NCI-H460 (cell line): ENCODE measurements at regions not wholly inside any gene's neighbourhood (a gene's known extent, or its start where the extent isn't known, plus 50 kb on each side); places are given as distances from the start of the nearest gene placed in this dataset.
"Not testable (repeated sequence)": the region's sequence is repeated elsewhere in the genome, so short reads cannot be mapped to it uniquely, and the experiment has no call there.

Source experiments
- DNase-seq: peaks from one replicate; pipeline ENCODE4 v3.0.0-alpha.2; 2016; ENCODE audit warnings: low read depth; ENCODE audit errors: extremely low read depth

- DNase-seq = no peak
These were observed 113.5 kb upstream of the VRK1 start for GRCh38 chr14:96683562-96684289.

GRCh38 chr14:96686126-96686525 lies 111.1 kb upstream of the VRK1 start:
- no peak for DNase-seq

GRCh38 chr14:96688629-96689028 lies 108.6 kb upstream of the VRK1 start:
- no peak for DNase-seq

GRCh38 chr14:96690713-96691383 lies 106.3 kb upstream of the VRK1 start:
- DNase-seq = no peak

GRCh38 chr14:96693252-96693820 lies 103.8 kb upstream of the VRK1 start:
- no peak for DNase-seq

- no peak for DNase-seq
These were observed 103.2 kb upstream of the VRK1 start for GRCh38 chr14:96693987-96694386.

GRCh38 chr14:96698960-96699539 lies 98.1 kb upstream of the VRK1 start:
- no peak for DNase-seq

- DNase-seq = no peak
These were observed 97.5 kb upstream of the VRK1 start for GRCh38 chr14:96699666-96700065.

- DNase-seq = no peak
These were observed 94.4 kb upstream of the VRK1 start for GRCh38 chr14:96702831-96703230.

- DNase-seq = no peak
These were observed 91.6 kb upstream of the VRK1 start for GRCh38 chr14:96705422-96706092.

- DNase-seq = no peak
These were observed 90.3 kb upstream of the VRK1 start for GRCh38 chr14:96706893-96707292.

- DNase-seq = no peak
These were observed 87.0 kb upstream of the VRK1 start for GRCh38 chr14:96710060-96710666.

GRCh38 chr14:96711559-96712267 lies 85.5 kb upstream of the VRK1 start:
- DNase-seq = no peak

- no peak for DNase-seq
These were observed 83.8 kb upstream of the VRK1 start for GRCh38 chr14:96713426-96713825.

GRCh38 chr14:96714537-96714936 lies 82.6 kb upstream of the VRK1 start:
- DNase-seq = not testable (repeated sequence)

- DNase-seq = no peak
These were observed 80.1 kb upstream of the VRK1 start for GRCh38 chr14:96717116-96717515.

- DNase-seq = no peak
These were observed 78.8 kb upstream of the VRK1 start for GRCh38 chr14:96718407-96718806.

GRCh38 chr14:96720702-96721101 lies 76.5 kb upstream of the VRK1 start:
- DNase-seq = not testable (repeated sequence)

GRCh38 chr14:96722736-96723135 lies 74.4 kb upstream of the VRK1 start:
- no peak for DNase-seq

GRCh38 chr14:96723946-96724345 lies 73.2 kb upstream of the VRK1 start:
- DNase-seq = no peak
